GM12873 (cell line): ENCODE measurements at regions not wholly inside any gene's neighbourhood (a gene's known extent, or its start where the extent isn't known, plus 50 kb on each side); places are given as distances from the start of the nearest gene placed in this dataset.

Source experiments
- TF ChIP-seq, protein P1 (sequence below): IDR thresholded peaks from 2 replicates; pipeline ENCODE4 v1.5.1; 2012; ENCODE audit warnings: low read depth, mild to moderate bottlenecking, moderate library complexity, low read length, control low read depth; ENCODE audit not compliant: insufficient read depth; ENCODE audit errors: missing control alignments

- TF ChIP-seq, protein P1, sequence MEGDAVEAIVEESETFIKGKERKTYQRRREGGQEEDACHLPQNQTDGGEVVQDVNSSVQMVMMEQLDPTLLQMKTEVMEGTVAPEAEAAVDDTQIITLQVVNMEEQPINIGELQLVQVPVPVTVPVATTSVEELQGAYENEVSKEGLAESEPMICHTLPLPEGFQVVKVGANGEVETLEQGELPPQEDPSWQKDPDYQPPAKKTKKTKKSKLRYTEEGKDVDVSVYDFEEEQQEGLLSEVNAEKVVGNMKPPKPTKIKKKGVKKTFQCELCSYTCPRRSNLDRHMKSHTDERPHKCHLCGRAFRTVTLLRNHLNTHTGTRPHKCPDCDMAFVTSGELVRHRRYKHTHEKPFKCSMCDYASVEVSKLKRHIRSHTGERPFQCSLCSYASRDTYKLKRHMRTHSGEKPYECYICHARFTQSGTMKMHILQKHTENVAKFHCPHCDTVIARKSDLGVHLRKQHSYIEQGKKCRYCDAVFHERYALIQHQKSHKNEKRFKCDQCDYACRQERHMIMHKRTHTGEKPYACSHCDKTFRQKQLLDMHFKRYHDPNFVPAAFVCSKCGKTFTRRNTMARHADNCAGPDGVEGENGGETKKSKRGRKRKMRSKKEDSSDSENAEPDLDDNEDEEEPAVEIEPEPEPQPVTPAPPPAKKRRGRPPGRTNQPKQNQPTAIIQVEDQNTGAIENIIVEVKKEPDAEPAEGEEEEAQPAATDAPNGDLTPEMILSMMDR: no peak
Measured at GRCh38 chr9:4370501-4370900, 70.6 kb upstream of the GLIS3 start.

GRCh38 chr9:4366591-4367330, 66.9 kb upstream of the GLIS3 start:
- TF ChIP-seq, protein P1: peak; percentile 79

- TF ChIP-seq, protein P1: no peak
Measured at GRCh38 chr9:4365055-4365454, 65.2 kb upstream of the GLIS3 start.

DNA sequence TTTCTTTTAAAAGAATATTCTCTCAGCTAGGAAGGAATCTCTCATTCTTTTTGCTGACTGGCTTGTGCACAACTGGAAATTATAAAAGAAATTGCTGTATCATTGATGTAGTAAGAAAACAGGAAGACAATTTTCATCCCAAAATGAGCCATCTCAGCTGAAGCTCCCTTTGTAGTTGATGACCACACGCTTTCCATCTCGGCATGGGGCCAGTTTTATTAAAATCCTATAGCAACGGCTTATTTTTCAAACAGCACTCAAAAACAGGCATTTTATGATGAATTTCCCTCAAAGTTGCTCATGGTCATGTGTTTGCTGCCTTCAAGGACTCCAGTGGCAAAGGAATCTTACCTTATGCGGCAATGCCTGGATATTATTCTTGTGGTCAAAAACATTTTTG, 62.4 kb upstream of the GLIS3 start:
- TF ChIP-seq, protein P1: no peak

DNA sequence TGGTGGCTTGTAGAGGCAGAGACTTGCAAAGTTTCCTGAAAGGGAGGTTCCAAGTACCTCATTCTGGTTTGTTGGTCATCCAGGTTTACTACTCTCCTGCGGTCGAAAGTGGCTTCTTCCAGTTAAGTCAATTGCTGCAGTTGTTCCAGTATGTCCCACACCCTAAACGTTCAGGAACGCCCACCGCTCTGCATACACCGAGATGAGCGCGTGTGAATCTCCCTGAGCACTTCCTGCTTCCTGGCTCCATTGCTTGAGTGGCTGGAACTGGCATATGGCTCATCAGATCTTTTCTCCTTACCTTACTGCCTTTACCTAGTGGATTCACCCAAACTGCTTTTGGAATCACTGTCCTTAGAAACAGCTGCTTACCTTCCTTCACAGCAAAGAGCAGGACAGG, 59.1 kb upstream of the GLIS3 start:
- TF ChIP-seq, protein P1: no peak

GRCh38 chr9:4357929-4358328, 58.1 kb upstream of the GLIS3 start:
- TF ChIP-seq, protein P1: no peak

DNA sequence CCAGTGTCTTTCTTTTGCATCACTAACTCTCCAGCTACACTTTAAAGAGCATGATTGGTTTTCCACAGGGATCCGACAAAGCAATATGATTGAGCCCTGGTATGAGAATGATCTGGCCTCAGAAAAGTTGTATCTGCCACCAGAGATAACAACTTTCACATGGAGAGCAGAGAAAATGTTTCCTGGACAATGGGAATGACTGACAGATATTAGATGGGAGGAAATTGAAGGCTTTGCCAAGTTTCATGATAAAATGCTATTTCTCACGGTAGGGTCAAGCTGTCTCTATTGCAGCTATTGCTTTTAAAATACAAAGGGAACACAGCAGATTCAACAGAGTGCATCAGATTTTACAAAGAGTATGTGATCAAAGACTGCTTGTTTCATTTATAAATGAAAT, 56.4 kb upstream of the GLIS3 start:
- TF ChIP-seq, protein P1: no peak
